MCF 10A (cell line): ENCODE measurements at regions not wholly inside any gene's neighbourhood (a gene's known extent, or its start where the extent isn't known, plus 50 kb on each side); places are given as distances from the start of the nearest gene placed in this dataset.
"Not testable (repeated sequence)": the region's sequence is repeated elsewhere in the genome, so short reads cannot be mapped to it uniquely, and the experiment has no call there.

ENCODE experiments used
- BruUV-seq: library from RNA; stranded (reverse); fragments of 400-500 nt; replicated peaks from 2 replicates; lab custom pipeline; 2021; lab: Mats Ljungman, UMichigan
- CTCF ChIA-PET: fragments of 300-600 bp; sonication (Branson Sonifier 250); formaldehyde crosslinking; extraction: SDS; loops from one replicate; lab custom pipeline; 2021; ENCODE audit warnings: antibody characterized with exemption, inconsistent platforms; lab: Yijun Ruan, JAX
- POLR2A ChIA-PET: fragments of 300-600, 350-650 bp; sonication (Branson Sonifier 250); formaldehyde crosslinking; extraction: SDS; loops from one replicate; lab custom pipeline; 2020; ENCODE audit warnings: antibody characterized with exemption, inconsistent platforms; lab: Yijun Ruan, JAX
- DNase-seq: peaks from one replicate; pipeline ENCODE4 v3.0.0-alpha.2; 2018; ENCODE audit not compliant: unreplicated experiment
- H3K27ac Mint-ChIP-seq: one replicate; pipeline ENCODE4 v1.8.0; 2022; ENCODE audit warnings: mild to moderate bottlenecking, low read depth, mixed read lengths; ENCODE audit not compliant: unreplicated experiment
- H3K27me3 Mint-ChIP-seq: one replicate; pipeline ENCODE4 v1.8.0; 2022; ENCODE audit warnings: mixed read lengths; ENCODE audit not compliant: insufficient read depth, unreplicated experiment
- H3K36me3 Mint-ChIP-seq: one replicate; pipeline ENCODE4 v1.8.0; 2022; ENCODE audit warnings: mild to moderate bottlenecking, moderate library complexity, mixed read lengths; ENCODE audit not compliant: insufficient read depth, unreplicated experiment
- H3K4me1 Mint-ChIP-seq: one replicate; pipeline ENCODE4 v1.8.0; 2022; ENCODE audit warnings: mixed read lengths; ENCODE audit not compliant: insufficient read depth, unreplicated experiment
- H3K4me3 Mint-ChIP-seq: one replicate; pipeline ENCODE4 v1.8.0; 2022; ENCODE audit warnings: mild to moderate bottlenecking, moderate library complexity, mixed read lengths; ENCODE audit not compliant: unreplicated experiment
- H3K9me3 Mint-ChIP-seq: one replicate; pipeline ENCODE4 v1.8.0; 2022; ENCODE audit warnings: mixed read lengths; ENCODE audit not compliant: unreplicated experiment
- intact Hi-C: fragments of 100-400 bp; cut with micrococcal nuclease; formaldehyde crosslinking; loops from 2 replicates; pipeline ENCODE4 v1.14.1; 2022
- TF ChIP-seq, protein P1 (sequence below): fragments of 200-600 bp; IDR thresholded peaks from one replicate; pipeline ENCODE4 v1.8.0; 2022; ENCODE audit warnings: antibody characterized with exemption, mild to moderate bottlenecking; ENCODE audit not compliant: unreplicated experiment

GRCh38 chr1:8153961-8154360, 127.9 kb upstream of the ERRFI1 start:
- DNase-seq = no peak
- intact Hi-C loops = no loop called here
- CTCF ChIA-PET = interaction anchor here (0.6 to 1.2 kb wide), 5 partner anchors 21 to 353 kb away, joined by 3 to 4 read pairs (median 3); no protein-coding TSS in a partner anchor
- TF ChIP-seq, protein P1, sequence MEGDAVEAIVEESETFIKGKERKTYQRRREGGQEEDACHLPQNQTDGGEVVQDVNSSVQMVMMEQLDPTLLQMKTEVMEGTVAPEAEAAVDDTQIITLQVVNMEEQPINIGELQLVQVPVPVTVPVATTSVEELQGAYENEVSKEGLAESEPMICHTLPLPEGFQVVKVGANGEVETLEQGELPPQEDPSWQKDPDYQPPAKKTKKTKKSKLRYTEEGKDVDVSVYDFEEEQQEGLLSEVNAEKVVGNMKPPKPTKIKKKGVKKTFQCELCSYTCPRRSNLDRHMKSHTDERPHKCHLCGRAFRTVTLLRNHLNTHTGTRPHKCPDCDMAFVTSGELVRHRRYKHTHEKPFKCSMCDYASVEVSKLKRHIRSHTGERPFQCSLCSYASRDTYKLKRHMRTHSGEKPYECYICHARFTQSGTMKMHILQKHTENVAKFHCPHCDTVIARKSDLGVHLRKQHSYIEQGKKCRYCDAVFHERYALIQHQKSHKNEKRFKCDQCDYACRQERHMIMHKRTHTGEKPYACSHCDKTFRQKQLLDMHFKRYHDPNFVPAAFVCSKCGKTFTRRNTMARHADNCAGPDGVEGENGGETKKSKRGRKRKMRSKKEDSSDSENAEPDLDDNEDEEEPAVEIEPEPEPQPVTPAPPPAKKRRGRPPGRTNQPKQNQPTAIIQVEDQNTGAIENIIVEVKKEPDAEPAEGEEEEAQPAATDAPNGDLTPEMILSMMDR = no peak
- BruUV-seq = no TSS peak
- H3K4me3 Mint-ChIP-seq = no peak overlapping the region
- no peaks in the 10 kb centered on the region for H3K36me3 Mint-ChIP-seq
- H3K27me3 Mint-ChIP-seq = no peaks in the 10 kb centered on the region
- no peak overlapping the region for H3K27ac Mint-ChIP-seq
- H3K9me3 Mint-ChIP-seq = no peaks in the 10 kb centered on the region
- POLR2A ChIA-PET = interaction anchor here (0.5 to 5.1 kb wide), 28 partner anchors 11 to 140 kb away, joined by 3 to 36 read pairs (median 7); no protein-coding TSS in a partner anchor
- H3K4me1 Mint-ChIP-seq = peaks cover 14% of the 10 kb centered on the region

- intact Hi-C loops = no loop called here
- Mint-ChIP-seq H3K4me1 (peaks cover 15% of the 10 kb centered on the region), H3K4me3 (no peak overlapping the region), H3K36me3 (no peaks in the 10 kb centered on the region), H3K27ac (no peak overlapping the region), H3K27me3 (no peaks in the 10 kb centered on the region), H3K9me3 (no peaks in the 10 kb centered on the region)
- no peak for DNase-seq
- BruUV-seq = no TSS peak
- ChIA-PET CTCF (interaction anchor here (0.7 kb wide), 1 partner anchor 16 kb away, joined by 3 read pairs; no protein-coding TSS in a partner anchor), POLR2A (interaction anchor here (0.6 to 5.1 kb wide), 8 partner anchors 10 to 102 kb away, joined by 3 to 28 read pairs (median 4); no protein-coding TSS in a partner anchor)
- TF ChIP-seq, protein P1 = no peak
Measured at GRCh38 chr1:8152731-8153702, 126.9 kb upstream of the ERRFI1 start.

DNA sequence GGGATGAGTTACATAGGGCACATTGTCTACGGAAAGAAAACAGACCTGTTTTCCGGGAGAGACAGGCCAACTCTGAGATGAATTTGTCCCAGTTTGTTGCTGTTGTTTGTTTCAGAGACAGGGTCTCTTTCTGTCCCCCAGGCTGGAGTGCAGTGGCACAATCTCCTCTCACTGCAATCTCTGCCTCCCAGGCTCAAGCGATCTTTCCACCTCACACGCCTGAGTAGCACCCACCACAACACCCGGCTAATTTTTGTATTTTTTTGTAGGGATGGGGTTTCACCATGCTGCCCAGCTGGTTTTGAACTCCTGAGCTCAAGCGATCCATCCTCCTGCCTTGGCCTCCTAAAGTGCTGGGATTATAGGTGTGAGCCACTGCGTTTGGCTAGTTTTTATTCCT, 125.5 kb upstream of the ERRFI1 start:
- H3K27me3 Mint-ChIP-seq = no peaks in the 10 kb centered on the region
- no peaks in the 10 kb centered on the region for H3K9me3 Mint-ChIP-seq
- no peak overlapping the region for H3K27ac Mint-ChIP-seq
- no peak overlapping the region for H3K4me3 Mint-ChIP-seq
- H3K4me1 Mint-ChIP-seq = peaks cover 19% of the 10 kb centered on the region
- intact Hi-C loops = no loop called here
- no peaks in the 10 kb centered on the region for H3K36me3 Mint-ChIP-seq
- DNase-seq = no peak
- ChIA-PET CTCF (no interaction called here), POLR2A (interaction anchor here (0.5 to 1.3 kb wide), 2 partner anchors 18 to 104 kb away, joined by 3 to 4 read pairs; no protein-coding TSS in a partner anchor)
- no TSS peak for BruUV-seq
- TF ChIP-seq, protein P1 = no peak

DNA sequence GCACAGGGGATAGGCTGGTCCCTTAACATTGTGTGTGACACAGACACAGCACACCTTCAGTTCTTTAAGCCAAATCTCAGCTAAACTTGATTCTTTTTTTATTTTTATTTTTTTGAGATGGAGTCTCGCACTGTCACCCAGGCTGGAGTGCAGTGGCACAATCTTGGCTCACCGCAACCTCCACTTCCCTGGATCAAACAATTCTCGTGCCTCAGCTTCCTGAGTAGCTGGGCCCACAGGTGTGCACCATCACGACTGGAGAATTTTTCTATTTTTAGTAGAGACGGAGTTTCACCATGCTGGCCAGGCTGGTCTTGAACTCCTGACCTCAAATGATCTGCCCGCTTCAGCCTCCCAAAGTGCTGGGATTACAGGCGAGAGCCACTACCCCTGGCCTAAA, 123.6 kb upstream of the ERRFI1 start:
- H3K27me3 Mint-ChIP-seq, POLR2A ChIA-PET, H3K36me3 Mint-ChIP-seq, H3K9me3 Mint-ChIP-seq, DNase-seq, H3K27ac Mint-ChIP-seq, intact Hi-C loops, H3K4me3 Mint-ChIP-seq, BruUV-seq: not testable (repeated sequence)
- H3K4me1 Mint-ChIP-seq = peaks cover 10% of the 10 kb centered on the region
- CTCF ChIA-PET = interaction anchor here (0.5 to 1.3 kb wide), 3 partner anchors 9 to 22 kb away, joined by 3 to 5 read pairs (median 3); no protein-coding TSS in a partner anchor
